ENCODE measurements at regions not wholly inside any gene's neighbourhood (a gene's known extent, or its start where the extent isn't known, plus 50 kb on each side); places are given as distances from the start of the nearest gene placed in this dataset.

DNA sequence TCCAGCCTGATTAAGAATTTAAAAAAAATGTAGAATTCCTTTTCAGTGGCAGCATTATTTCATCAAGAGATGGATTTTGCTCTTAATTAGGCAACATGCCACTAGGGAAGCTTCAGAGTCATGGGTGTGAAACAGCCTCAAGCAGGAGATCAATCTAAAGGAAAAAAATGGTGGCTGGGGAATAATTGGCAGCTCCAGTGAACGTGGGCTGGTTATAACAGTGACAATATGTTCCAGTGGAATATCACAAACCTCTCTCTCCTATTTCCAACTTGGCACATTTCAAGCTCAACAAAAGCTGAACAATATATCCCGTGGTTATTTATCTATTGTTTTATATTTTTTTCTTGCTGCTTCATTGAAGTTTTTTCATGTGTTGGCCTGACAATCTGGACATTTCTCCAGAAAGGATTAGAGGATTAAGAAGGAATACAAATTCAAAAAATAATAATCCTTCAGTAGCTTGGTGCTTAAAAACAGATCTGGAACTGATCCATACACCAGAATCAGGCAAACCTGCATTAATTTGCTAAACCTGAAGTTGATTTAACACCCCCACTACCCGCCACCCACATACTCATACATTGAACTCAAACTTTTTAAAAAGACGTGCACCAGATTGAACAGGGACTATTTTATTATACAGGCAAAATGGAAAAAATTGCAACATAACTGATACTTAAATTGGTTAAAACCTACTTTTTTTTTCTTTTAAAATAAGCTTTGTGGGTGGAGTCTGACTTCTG, 255.9 kb upstream of the SPRED2 start:
- DNase-seq (ENCODE audit: low spot score): no peak

DNA sequence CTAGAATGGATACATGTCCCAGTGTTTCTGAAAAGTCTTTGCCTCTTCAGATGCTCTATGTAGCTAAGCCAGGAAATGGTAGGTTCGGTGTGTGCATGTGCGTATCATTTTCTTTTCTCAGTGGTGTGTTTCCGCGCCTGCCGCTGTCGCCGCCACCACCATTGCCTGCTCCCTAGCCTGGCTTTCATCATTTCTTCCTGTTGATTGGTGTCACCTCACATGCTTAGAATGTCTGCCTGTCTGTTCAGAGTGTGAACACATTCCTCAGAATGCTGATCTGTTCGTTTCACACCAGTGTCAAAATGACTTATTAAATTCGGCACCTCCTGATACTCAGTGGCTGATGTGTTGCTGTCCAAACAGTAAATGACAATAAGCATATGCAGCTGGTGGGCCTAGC, 255.2 kb upstream of the SPRED2 start:
- no peak for DNase-seq (ENCODE audit: low spot score)

DNA sequence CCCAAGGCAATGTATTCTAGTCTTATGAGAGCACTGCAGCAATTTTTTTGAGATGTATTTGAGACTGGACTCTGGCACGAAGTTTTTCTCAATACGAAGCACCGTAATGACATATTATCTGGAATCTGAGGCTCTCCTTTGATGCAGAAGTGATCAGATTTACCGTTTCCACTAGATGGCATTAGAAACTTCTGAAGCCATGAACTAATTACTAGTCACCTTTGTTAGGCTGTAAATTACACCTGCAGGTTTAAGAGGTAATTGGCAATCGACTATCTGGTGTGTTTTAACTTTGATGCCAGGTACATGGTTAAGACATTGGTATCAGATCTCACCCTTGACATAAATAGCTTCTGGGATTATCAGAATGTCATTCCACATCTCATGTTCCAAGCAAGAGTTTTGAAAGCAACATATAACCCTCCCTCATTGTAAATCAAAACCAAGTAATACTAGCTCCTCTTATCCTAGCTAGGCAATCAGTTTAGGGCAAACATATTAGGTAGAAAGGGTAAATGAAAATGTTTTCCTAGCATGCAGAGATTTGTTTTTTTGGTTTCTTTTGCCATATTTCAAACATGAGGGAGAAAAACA, 254.6 kb upstream of the SPRED2 start:
- peak; percentile 4 for DNase-seq (ENCODE audit: low spot score)

DNA sequence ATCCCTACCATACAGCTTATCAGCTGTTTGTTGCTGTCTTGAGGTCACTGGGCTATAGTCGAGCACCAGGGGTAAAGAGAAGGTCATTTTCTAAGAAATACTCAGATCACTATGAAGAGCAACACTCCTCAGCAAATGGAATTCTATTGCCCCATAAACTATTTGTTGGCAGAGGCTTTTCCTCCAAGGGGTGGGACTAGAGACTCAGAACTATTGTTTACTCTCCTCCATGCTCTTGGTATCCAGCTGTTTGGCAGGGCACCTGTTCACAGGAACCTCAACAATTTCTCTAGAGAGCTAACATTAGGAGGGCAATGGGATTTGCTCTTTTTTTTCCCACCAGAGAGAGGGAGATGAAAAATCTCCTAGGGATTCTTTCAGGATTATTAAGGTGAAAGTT, 249.1 kb upstream of the SPRED2 start:
- no peak for DNase-seq (ENCODE audit: low spot score)

DNA sequence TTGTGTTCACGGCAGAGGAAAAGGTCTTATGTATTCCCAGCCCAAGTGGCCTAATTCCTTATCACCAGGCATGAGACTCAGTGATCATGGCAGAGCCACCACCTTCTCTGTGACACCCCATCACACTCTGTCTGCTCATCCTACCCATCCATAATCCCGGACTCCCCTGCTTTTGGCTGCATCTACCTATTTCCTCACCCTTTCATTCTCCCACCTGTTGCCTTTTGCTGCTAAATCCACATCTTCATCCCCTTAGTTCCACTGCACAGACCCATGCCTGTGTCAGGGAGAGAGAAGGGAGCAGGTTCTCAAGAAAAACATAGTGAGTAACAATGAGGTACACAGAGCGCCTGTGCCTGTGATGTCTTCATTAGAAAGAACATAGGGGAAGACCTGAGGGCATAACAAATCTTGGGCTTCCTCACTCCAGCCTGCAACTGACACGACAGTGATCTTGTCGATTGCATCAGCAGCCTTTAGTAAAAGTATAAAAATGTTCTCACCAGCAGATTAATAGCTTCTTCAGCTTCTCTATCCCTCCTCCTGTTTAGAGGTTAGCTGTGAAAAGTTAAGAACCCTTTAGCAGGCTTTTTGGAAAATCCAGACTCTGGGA, 246.5 kb upstream of the SPRED2 start:
- no peak for DNase-seq (ENCODE audit: low spot score)

DNA sequence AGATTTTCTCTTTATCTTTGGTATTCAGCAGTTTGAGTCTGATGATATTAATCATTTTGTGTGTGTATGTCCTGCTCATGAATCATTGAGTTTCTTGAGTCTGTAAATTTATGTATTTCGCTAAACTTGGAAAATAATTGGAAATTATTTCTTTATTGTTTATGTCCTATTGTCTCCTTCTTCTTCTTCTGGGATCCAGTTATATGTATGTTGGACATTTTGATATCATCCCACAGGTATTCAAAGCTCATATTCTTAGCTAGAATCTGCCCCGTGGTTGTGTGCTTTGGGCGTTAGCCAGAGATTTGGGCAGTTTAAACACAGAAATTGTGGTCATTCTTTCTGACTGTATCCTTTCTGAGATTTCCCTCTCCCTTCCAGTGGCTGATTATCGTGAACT, 243.0 kb upstream of the SPRED2 start:
- no peak for DNase-seq (ENCODE audit: low spot score)

DNA sequence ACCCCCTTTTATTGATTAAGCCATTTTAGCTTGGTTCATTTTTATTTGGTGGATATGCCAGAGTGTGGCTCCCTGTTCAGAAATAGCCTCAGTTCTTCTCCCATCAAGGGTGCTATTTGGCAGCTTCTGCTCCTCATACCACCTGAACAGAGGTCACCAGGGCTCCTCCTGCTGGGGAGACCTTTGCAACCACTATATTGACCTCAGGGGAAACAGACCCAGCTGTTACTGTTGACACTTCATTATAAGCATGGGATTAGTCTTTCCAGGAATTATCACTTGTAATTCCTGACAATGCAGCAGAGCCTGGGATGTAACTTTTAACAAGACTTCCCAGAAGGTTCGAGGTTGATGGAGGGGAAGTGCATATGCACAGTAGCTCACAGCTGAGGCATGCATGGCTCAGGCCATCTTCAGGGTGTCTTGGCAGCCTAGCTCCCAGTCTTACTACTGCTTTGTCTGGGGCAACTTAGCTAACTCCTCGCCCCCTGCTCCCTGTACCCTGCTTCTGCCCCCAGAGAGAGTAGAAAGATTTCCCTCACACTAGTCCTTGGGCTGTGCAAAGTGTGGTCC, 239.4 kb upstream of the SPRED2 start:
- DNase-seq (ENCODE audit: low spot score): no peak

DNA sequence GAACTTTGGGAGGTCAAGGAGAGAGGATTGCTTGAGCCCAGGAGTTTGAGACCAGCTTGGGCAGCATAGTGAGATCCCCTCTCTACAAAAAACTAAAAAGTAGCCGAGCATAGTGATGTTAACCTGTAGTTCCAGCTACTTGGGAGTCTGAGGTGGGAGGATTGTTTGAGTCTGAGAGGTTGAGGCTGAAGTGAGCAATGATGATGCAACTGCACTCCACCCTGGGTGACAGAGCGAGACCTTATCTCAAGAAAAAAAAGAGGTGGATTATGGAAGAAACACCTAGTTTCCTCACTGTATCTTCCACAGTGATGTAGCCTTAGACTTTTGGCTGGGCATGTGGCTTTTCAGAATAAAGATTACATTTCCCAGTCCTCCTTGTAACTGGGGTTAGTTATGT, 237.2 kb upstream of the SPRED2 start:
- DNase-seq (ENCODE audit: low spot score): no peak

DNA sequence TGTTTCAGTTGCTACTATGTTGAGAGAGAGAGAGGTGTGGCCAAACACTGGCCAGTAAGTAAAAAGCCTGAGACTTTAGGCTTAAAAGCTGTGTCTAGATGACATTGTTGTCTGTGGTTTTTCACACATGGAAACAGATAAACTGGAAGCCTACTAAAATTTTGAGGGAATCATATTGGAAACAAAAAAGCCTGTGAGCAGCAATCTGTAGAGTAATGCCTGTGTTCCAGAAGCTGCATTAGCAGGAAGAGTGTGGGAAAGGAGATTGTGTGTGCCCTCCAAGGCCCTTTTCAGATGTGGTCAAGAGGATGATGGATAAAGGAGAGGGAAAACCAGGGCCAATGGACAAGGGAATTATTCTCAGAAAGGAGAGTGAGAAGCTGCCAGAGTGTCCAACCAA, 236.3 kb upstream of the SPRED2 start:
- no peak for DNase-seq (ENCODE audit: low spot score)

DNA sequence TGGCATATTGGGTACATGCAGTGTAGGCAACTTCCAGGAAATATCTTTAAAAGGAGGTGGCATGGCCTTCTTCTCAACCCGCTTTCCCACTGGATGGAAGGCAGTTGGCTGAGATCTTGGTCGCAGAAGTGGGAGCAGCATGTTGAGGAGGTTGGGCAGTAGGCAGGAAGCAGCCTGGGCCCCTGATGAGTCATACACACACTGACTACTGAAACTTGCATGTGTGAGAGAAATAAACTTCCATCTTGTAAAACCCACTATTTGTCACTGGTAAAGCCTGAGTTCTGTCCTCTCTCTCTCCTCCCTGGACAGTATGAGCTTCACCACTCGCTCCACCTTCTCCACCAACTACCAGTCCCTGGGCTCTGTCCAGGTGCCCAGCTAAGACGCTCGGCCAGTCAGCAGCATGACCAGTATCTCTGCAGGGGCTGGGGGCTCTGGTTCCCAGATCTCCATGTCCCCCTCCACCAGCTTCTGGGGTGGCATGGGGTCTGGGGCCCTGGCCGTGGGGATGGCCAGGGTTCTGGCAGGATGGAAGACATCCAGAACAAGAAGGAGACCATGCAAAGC, 233.8 kb upstream of the SPRED2 start:
- DNase-seq (ENCODE audit: low spot score): no peak

DNA sequence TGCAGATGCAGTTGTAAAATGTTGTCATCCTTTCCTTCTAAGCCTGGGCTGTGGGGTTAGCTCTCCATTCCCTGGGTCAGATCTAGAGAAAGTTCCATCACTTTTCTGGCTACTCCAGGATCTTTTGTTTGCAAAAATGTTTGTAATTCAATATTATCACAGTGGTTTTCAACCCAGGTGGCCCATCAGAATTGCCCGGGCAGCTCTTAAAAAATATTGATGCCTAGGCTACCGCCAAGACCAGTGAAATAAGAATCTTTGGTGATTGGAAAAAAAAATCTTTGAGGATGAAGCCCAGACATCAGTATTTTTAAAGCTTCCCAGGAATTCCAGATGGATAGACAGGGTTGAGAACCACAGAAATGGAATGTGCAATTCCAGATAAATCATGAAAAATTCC, 232.5 kb upstream of the SPRED2 start:
- no peak for DNase-seq (ENCODE audit: low spot score)

DNA sequence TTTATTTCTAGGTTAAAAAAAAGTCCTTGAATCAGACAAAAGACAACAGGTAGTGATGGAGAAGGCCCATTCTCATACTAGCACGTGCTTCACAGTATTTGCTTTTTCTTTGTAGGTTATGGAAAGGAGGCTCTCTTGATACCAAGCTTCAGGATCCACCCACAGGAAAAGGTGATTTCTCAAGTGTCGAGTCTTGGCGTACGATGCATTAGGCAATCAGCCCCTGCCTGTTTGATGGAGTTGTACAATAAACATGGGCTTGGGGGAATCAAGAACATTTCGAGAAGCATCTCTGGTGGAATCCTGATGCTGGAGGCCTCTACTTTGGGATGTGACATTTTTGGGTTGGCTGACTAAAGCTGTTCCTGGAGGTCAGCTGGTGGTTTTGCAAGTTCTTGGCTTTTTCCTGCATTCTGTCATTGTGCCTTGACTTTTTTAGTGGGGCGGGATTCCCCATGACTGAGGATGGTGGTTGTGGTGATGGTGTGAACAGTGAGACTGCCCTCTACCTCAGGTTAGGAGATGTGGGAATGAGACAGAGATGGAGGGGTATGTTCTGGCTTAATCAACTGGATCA, 231.5 kb upstream of the SPRED2 start:
- no peak for DNase-seq (ENCODE audit: low spot score)

DNA sequence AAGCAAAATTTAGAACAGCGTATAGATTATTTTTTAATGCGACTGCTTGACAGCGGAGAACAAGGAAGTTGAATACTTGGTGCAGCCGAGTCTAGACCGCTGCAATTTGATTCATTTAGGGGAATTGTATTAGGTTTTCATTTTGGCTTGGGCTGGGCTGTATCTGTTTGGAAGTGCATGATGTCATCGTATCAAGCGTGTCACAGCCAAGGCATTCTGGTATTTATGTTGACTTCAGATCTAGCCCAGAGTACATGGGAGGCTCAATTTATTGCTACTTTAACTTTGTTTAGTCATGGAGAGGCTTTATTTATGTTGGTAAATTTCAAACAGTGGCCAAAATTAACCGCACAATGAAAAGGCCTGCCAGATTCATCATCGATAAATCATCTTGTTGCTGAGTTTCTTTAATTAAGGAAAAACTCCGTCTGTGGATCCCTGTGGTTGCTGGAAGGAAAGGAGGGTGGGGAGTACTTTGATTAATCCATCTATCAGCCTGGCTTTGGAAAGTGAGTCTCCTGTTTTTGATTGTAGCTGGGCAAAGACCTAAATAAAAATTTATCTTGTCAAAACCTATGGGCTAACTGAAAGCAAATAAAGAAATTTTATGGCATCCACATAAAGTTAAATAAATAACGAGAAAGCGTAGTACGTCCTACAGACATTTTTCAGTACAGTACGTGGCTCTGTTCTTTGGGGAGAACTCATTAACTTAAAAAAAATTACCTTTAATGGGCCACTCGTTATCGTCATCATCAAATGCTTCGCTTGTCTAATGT, 230.4 kb upstream of the SPRED2 start:
- DNase-seq (ENCODE audit: low spot score): no peak

DNA sequence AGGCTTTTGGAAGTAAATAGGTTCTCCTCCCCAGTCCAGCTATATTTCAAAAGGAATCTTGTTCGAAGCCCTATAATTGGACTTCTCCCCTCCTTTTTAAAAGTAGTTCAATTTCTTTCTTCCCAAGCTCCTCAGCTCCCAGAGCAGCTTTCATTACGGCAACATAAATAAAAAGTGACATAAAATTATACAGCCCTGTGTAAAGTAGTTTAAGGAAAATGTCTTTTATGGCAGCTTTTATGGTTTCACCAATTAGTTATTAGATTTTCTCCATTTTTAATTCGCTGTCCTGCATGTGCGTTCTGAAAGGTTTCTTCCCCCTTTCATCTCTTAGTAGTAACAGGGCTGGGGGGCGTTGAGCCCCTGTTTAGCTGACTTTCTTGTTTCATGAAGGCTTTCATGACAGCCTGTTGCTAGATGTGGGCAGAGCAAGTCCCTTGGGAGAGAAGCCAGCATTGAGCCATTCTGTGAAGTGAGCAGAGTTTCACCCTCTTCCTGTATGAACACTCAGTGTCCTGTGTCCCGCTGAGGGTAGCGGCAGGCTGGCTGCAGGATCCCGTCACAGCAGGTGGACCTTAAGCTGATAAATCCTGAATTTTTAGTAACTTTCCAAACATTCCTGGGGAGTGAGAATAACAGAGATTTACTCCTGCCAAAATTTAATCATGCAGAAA, 229.7 kb upstream of the SPRED2 start:
- no peak for DNase-seq (ENCODE audit: low spot score)

DNA sequence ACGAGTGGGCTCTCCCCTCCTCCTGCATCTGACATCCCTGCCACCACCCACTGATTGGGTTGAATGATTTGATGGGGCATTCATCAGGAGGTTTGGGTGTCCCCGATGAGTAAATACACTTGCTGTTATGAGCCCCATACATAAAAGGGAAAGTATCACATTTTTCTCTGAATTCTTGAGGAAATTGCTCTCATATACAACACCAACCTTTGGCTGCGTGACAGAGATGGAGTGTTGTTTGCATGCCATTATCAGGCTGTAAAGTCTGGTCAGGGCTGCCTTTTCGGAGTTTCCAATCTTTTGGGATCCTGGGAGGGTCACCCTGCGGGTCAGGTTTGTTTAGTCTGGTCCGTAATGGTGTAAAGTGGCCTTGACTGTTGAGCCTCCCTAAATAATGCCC, 227.9 kb upstream of the SPRED2 start:
- no peak for DNase-seq (ENCODE audit: low spot score)

DNA sequence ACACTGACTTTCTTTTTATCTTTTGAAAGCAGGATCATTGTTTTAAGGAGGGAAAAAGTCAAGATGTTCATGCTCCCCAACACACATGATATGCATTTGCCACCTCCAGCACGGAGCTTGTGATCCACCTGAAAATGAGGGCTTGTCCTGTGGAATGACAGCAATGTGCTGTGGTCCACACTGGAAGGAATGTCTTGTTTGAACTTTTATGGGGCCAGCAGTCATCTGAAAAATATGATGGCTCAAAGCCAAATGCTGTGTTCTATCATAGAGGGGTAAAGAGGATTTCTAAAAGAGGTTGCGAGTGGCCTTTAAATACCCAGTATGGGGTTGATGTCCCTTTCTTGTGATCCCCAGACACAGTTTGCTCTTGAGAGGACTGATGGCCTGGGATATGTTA, 226.5 kb upstream of the SPRED2 start:
- no peak for DNase-seq (ENCODE audit: low spot score)

DNA sequence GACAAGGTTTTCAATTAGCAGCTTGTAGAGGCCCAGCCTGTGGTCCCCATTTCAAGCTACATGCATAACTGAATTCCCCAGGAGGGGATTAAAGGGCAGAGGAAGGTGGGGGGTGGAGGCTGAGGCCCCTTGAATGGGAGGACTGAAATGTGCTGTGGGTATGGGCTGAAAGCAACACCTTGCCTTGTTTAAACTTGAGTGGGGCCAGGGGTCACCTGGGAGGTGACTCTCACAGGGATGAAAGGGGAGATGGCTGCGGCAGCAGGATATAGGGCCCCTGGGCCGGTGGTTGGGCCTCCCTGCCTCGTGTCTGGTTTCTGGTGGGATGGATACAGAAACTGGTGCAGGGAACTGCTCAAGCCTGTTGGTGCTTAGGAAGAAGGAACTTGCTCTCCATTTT, 225.9 kb upstream of the SPRED2 start:
- no peak for DNase-seq (ENCODE audit: low spot score)

DNA sequence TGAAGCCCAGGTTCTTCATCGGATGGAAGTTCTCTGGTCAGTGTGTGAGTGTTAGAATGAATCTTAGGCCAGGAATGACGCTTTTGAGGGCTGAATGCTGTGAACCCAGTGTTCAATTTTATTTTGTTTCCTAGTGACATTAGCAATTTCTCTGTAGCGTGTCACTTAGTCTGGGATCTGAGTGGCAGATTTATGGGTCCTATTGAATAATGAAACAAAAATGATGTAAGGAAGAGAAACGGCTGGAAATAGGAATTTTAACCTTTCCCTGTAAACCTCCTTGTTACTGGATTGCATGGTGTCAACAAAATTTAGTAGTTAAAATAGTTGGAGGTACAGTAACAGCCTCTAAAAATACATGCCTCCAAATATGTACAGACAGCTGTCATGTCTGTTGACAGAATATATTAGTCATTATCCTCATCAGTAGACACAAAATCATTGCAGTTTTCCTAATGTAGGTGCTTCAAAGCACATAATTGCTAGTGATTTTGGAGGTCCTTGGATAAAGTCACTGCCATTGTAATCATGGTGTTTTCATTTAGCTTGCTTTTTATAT, 223.8 kb upstream of the SPRED2 start:
- no peak for DNase-seq (ENCODE audit: low spot score)

DNA sequence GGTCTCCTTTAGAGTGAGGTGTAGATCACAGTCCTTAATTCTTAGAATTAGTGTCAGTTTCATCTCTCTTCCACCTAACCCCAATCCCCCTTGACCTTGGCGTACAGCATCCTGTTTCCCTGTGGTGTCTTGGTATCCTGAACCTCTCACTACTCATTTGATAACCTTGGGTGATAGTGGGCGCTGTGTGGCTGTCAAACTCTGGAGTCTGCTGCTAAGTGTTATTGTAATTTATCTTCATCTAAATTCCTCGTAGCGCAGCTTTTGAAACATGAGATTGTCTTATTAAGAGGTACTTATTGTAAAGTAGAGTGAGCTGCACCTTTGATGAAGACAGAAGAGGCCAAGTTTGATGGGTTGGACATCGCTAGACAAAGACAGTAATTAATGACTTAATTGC, 222.6 kb upstream of the SPRED2 start:
- DNase-seq (ENCODE audit: low spot score): no peak

DNA sequence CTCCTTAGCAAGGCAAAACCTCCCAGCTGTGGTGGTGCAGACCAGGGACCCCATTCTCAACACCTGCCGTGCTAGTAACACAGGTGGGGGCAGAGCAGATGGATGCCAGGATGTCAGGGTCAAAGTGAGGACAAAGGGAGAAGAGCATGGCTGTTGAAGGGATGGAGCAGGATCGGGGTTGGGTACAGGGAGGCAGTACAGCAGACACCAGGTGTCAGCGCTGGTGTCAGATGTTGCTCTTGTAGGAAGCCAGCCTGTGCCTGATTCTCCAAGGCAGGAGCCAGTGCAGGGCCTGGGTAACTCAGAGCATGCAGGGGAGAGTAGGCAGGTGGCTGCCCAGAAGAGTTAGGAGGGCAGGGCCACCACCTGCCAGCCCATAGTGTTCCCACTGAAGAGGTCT, 222.1 kb upstream of the SPRED2 start:
- no peak for DNase-seq (ENCODE audit: low spot score)

DNA sequence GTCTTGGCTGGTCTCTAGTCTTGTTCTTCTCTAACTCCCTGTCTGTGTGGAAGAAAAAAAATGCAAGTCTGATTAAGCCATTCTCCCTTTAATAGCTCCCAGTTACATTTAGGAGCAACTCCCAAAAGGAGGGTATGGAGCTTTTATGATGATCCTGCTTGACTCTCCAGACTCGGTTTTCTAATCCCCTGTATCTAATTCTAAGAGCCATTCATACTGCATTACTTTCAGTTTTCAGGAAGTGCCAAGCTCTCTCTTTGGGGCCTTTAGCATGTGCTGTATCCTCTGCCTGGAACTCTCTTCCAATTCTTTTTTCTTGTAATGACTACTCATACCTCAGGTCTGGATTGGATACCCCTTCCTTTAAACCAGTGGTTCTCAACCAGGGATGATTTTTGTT, 219.7 kb upstream of the SPRED2 start:
- no peak for DNase-seq (ENCODE audit: low spot score)
